Ovary (tissue), 7 donors: ENCODE measurements at regions not wholly inside any gene's neighbourhood (a gene's known extent, or its start where the extent isn't known, plus 50 kb on each side); places are given as distances from the start of the nearest gene placed in this dataset.

ENCODE experiments used
- DNase-seq, 5 donors: peaks; one replicate each; pipeline ENCODE4 v3.0.0-alpha.2; 2019 to 2020
- H3K27ac ChIP-seq, 2 donors: fragments of 200-600 bp; one replicate each; pipeline versions ENCODE4 v1.5.1 to v1.8.0; 2019 to 2022
- H3K27me3 ChIP-seq: fragments of 200-600 bp; one replicate; pipeline ENCODE4 v1.8.0; 2022
- H3K36me3 ChIP-seq: fragments of 200-600 bp; sonication (generic); one replicate; pipeline ENCODE4 v1.5.1; 2019
- H3K4me1 ChIP-seq: one replicate; pipeline ENCODE4 v1.8.1; 2013; ENCODE audit warnings: mild to moderate bottlenecking, moderate library complexity; ENCODE audit not compliant: insufficient read depth
- H3K4me3 ChIP-seq: fragments of 200-600 bp; sonication (generic); one replicate; pipeline ENCODE4 v1.5.1; 2017
- H3K9me3 ChIP-seq, 2 donors: fragments of 200-600 bp in 1 of 2; sonication (generic) in 1 of 2; one replicate each; pipeline versions ENCODE4 v1.5.1 to v1.8.1; 2013 to 2019; ENCODE audit warnings: mild to moderate bottlenecking in 1 of 2, moderate library complexity in 1 of 2
- EP300 ChIP-seq: sonication (generic); formaldehyde crosslinking; IDR thresholded peaks from one replicate; pipeline ENCODE4 v1.6.1; 2017; ENCODE audit warnings: antibody characterized with exemption
- POLR2A ChIP-seq: fragments of 450-650 bp; IDR thresholded peaks from one replicate; pipeline ENCODE4 v1.6.1; 2017; ENCODE audit warnings: antibody characterized with exemption, mild to moderate bottlenecking, moderate library complexity
- WGBS, 3 donors: extraction: QIAGEN DNeasy Blood & Tissue Kit in 1 of 3; methylation state at CpG; one replicate each; pipeline versions ENCODE4 v1.1.5 to v1.1.7; 2013 to 2017; 5-methylcytosine and 5-hydroxymethylcytosine counted together
- intact Hi-C, 4 donors: fragments of 100-400 bp; cut with DNase I; formaldehyde crosslinking; loops; one replicate each; pipeline versions ENCODE4 v1.11.0 to v1.15.1; 2022 to 2023
- TF ChIP-seq, protein P1 (sequence below), 3 donors: fragments of 450-650 bp in 2 of 3; fragments of 200-600 bp in 1 of 3; IDR thresholded peaks; one replicate each; pipeline versions ENCODE4 v1.5.1 to v1.8.0; 2016 to 2022; ENCODE audit warnings: antibody characterized with exemption in 3 of 3, mild to moderate bottlenecking in 1 of 3
- donor health status: DM: no; HTN: no; CAD: no; lungs with moderate emphysema.
- donor health status: DM: no; HTN: no; CAD: no.
- donor health status: Bipolar disorder and iron deficiency.
- donor health status: DM: no; HTN: no; CAD: no.
- donor health status: DM: yes; HTN: yes; CAD: no.

DNA sequence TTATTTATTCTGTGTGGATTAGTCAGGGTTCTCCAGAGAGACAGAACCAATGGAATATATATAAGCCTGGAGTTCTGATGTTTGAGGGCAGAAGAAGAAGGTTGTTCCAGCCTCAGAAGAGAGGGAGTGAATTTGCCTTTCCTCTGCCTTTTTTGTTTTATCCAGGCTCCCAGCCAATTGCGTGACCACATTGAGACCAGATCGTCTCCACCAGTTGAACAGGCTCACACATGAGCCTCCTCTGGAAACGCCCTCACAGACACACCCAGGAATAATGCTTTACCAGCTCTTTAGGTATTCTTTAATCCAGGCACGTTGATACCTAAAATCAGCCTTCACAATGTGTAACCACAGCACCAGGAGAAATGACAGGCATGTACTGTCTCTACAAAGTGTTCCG, 923.1 kb downstream of the TBL1XR1 start:
- intact Hi-C loops, result no loop called here
- H3K9me3 ChIP-seq, result no peaks in the 10 kb centered on the region
- no peak overlapping the region for H3K27ac ChIP-seq
- H3K27me3 ChIP-seq, result no peaks in the 10 kb centered on the region
- WGBS, 3 donors, result 71 to 75% (median 71%) methylated on average over 5 of the region's 5 CpGs
- H3K4me1 ChIP-seq, result no peaks in the 10 kb centered on the region
- DNase-seq, result no peak
- H3K36me3 ChIP-seq, result no peaks in the 10 kb centered on the region
- H3K4me3 ChIP-seq, result no peak overlapping the region
- TF ChIP-seq POLR2A, result no peak
- TF ChIP-seq, protein P1, sequence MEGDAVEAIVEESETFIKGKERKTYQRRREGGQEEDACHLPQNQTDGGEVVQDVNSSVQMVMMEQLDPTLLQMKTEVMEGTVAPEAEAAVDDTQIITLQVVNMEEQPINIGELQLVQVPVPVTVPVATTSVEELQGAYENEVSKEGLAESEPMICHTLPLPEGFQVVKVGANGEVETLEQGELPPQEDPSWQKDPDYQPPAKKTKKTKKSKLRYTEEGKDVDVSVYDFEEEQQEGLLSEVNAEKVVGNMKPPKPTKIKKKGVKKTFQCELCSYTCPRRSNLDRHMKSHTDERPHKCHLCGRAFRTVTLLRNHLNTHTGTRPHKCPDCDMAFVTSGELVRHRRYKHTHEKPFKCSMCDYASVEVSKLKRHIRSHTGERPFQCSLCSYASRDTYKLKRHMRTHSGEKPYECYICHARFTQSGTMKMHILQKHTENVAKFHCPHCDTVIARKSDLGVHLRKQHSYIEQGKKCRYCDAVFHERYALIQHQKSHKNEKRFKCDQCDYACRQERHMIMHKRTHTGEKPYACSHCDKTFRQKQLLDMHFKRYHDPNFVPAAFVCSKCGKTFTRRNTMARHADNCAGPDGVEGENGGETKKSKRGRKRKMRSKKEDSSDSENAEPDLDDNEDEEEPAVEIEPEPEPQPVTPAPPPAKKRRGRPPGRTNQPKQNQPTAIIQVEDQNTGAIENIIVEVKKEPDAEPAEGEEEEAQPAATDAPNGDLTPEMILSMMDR (IDR thresholded peaks at IDR 0.05), result no peak
- TF ChIP-seq EP300, result no peak

DNA sequence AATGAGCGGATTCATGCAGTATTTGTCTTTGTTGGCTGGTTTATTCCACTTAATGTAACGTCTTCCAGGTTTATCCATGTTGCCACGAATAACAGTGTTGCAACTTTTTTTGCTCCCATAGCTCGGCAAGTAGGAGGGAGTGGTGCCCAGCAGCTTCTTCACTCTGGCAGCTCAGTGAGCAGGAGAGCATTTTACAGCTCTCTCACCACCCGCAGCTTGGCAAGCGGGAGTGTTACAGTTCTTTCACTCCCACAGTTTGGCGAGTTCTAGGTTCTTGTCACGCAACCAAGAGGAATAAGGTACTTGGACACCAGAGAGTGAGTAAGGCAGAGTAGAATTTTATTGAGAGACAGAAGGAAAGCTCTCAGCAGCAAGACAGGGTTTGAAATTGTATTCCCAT, 935.2 kb downstream of the TBL1XR1 start:
- Histone ChIP-seq H3K36me3 (no peaks in the 10 kb centered on the region), H3K27ac (no peak overlapping the region), H3K27me3 (no peaks in the 10 kb centered on the region), H3K9me3 (peaks cover 0 to 1% of the 10 kb centered on the region in 2 donors), H3K4me3 (no peak overlapping the region), H3K4me1 (no peaks in the 10 kb centered on the region)
- intact Hi-C loops, result no loop called here
- TF ChIP-seq EP300, result no peak
- TF ChIP-seq, protein P1 (IDR thresholded peaks at IDR 0.05), result no peak
- no peak for TF ChIP-seq POLR2A
- WGBS, 3 donors, result 91 to 94% (median 92%) methylated on average over 8 of the region's 8 CpGs
- DNase-seq, result no peak

DNA sequence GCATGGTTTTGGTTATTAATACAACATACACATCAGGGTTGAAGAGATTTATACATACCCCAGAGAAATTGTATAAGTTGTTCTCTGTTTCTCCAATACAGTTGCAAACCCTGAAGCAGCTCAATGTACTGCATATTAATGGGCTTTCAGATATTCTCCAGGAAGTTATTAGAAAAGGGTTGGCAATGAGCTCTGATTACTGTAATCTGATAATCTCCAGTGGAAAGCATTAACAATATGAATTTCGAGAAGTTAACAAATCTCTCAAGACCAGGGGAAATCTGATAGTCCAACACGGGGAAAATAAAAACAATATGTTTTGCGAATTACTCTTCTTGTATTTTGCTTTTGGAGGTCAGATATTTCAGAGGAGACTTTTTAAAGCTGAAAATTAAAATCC, 950.1 kb downstream of the TBL1XR1 start:
- DNase-seq, result no peak
- Histone ChIP-seq H3K27ac (no peak overlapping the region), H3K4me3 (no peak overlapping the region), H3K9me3 (no peaks in the 10 kb centered on the region), H3K4me1 (no peaks in the 10 kb centered on the region), H3K27me3 (no peaks in the 10 kb centered on the region), H3K36me3 (no peaks in the 10 kb centered on the region)
- 70 to 79% (median 73%) methylated on average over 3 of the region's 3 CpGs for WGBS, 3 donors
- intact Hi-C loops, result no loop called here
- TF ChIP-seq POLR2A (no peak), EP300 (no peak)
- TF ChIP-seq, protein P1 (IDR thresholded peaks at IDR 0.05), result no peak

DNA sequence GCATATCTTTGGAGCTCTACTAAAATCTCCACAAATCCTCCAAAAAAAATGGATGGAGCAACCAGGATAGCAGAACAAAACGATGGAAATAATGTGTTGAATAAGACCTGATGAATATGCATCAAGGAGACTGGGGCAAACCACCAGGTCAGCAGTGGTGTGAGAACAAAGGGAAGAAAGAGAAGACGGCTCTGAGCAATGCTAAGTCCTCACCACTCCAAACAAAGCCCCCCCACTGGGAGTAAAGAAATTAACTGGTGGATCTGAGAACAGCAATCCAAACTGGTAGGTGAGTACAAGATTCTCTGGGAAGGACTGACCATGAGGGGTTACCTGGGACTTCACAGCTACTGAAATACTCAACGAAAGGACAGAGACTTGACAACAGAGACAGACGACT, 977.3 kb downstream of the TBL1XR1 start:
- WGBS, 3 donors, result 85 to 90% (median 86%) methylated on average over 4 of the region's 4 CpGs
- intact Hi-C loops, result no loop called here

More for the DNA sequence above, 977.3 kb downstream of the TBL1XR1 start:
- Histone ChIP-seq H3K27me3 (no peaks in the 10 kb centered on the region), H3K27ac (no peak overlapping the region), H3K4me1 (no peaks in the 10 kb centered on the region), H3K36me3 (no peaks in the 10 kb centered on the region), H3K9me3 (no peaks in the 10 kb centered on the region), H3K4me3 (no peak overlapping the region)
- no peak for DNase-seq
- TF ChIP-seq POLR2A (no peak), EP300 (no peak)
- TF ChIP-seq, protein P1 (IDR thresholded peaks at IDR 0.05), result no peak
